Astrocyte (in vitro differentiated cells and primary cell): ENCODE measurements at regions not wholly inside any gene's neighbourhood (a gene's known extent, or its start where the extent isn't known, plus 50 kb on each side); places are given as distances from the start of the nearest gene placed in this dataset.

ENCODE experiments used
- CTCF ChIP-seq: IDR thresholded peaks from 2 replicates; pipeline ENCODE4 v1.5.1; 2011; ENCODE audit warnings: low read depth, mild to moderate bottlenecking, inconsistent platforms, low read length, moderate library complexity; ENCODE audit not compliant: insufficient read depth
- EZH2 ChIP-seq: IDR thresholded peaks from 2 replicates; pipeline ENCODE4 v1.6.1; 2012; ENCODE audit warnings: mild to moderate bottlenecking, low read length, inconsistent platforms; ENCODE audit not compliant: insufficient read depth

GRCh38 chr5:8019719-8020218 is 150.8 kb downstream of the MTRR start:
- no peak for TF ChIP-seq CTCF
- TF ChIP-seq EZH2 = no peak
